Stimulated activated CD4-positive, alpha-beta T cell treated with anti-CD3 and anti-CD28 coated beads, Interleukin-12 subunit alpha, Interleukin-12 subunit beta, amount 100 ng/mL, for 48 hours (primary cell): ENCODE measurements at regions not wholly inside any gene's neighbourhood (a gene's known extent, or its start where the extent isn't known, plus 50 kb on each side); places are given as distances from the start of the nearest gene placed in this dataset.

Experiments
- DNase-seq, 3 donors: peaks; one replicate each; pipeline ENCODE4 v3.0.0-alpha.2; 2020; ENCODE audit warnings: low read depth in 2 of 3, low spot score in 1 of 3

GRCh38 chr2:220041447-220041846 lies 414.0 kb downstream of the SLC4A3 start:
- DNase-seq = no peak

- DNase-seq = no peak
These were observed 415.9 kb downstream of the SLC4A3 start for GRCh38 chr2:220043155-220043989.

- no peak for DNase-seq
These were observed 416.5 kb downstream of the SLC4A3 start for GRCh38 chr2:220043990-220044335.

- DNase-seq = no peak
These were observed 417.0 kb downstream of the SLC4A3 start for GRCh38 chr2:220044383-220044782.

GRCh38 chr2:220046507-220046906 lies 419.1 kb downstream of the SLC4A3 start:
- DNase-seq = no peak

GRCh38 chr2:220051716-220052115 lies 424.3 kb downstream of the SLC4A3 start:
- DNase-seq = no peak

GRCh38 chr2:220053919-220054318 lies 426.5 kb downstream of the SLC4A3 start:
- DNase-seq = no peak

GRCh38 chr2:220057391-220057790 lies 430.0 kb downstream of the SLC4A3 start:
- DNase-seq = no peak

- no peak for DNase-seq
These were observed 430.5 kb downstream of the SLC4A3 start for GRCh38 chr2:220057916-220058315.

- no peak for DNase-seq
These were observed 436.9 kb downstream of the SLC4A3 start for GRCh38 chr2:220064111-220065030.

GRCh38 chr2:220065581-220065980 lies 438.2 kb downstream of the SLC4A3 start:
- no peak for DNase-seq

- no peak for DNase-seq
These were observed 441.4 kb downstream of the SLC4A3 start for GRCh38 chr2:220068846-220069245.

- DNase-seq = no peak
These were observed 442.9 kb downstream of the SLC4A3 start for GRCh38 chr2:220070349-220070748.

GRCh38 chr2:220071696-220072095 lies 444.3 kb downstream of the SLC4A3 start:
- no peak for DNase-seq

GRCh38 chr2:220072669-220073220 lies 445.3 kb downstream of the SLC4A3 start:
- DNase-seq = no peak

GRCh38 chr2:220075835-220076234 lies 448.4 kb downstream of the SLC4A3 start:
- DNase-seq = no peak

GRCh38 chr2:220076734-220077133 lies 449.3 kb downstream of the SLC4A3 start:
- DNase-seq = no peak

GRCh38 chr2:220077488-220077887 lies 450.1 kb downstream of the SLC4A3 start:
- DNase-seq = no peak

- no peak for DNase-seq
These were observed 451.0 kb downstream of the SLC4A3 start for GRCh38 chr2:220078439-220078838.

GRCh38 chr2:220079595-220079994 lies 452.2 kb downstream of the SLC4A3 start:
- DNase-seq = no peak

- no peak for DNase-seq
These were observed 453.7 kb downstream of the SLC4A3 start for GRCh38 chr2:220081171-220081570.

- DNase-seq = no peak
These were observed 462.6 kb downstream of the SLC4A3 start for GRCh38 chr2:220090050-220090449.
